Sigmoid colon (tissue), 6 donors: ENCODE measurements at regions not wholly inside any gene's neighbourhood (a gene's known extent, or its start where the extent isn't known, plus 50 kb on each side); places are given as distances from the start of the nearest gene placed in this dataset.
"Not testable (repeated sequence)": the region's sequence is repeated elsewhere in the genome, so short reads cannot be mapped to it uniquely, and the experiment has no call there.

Source experiments
- DNase-seq: peaks from one replicate; pipeline ENCODE4 v3.0.0-alpha.2; 2019
- H3K27ac ChIP-seq, 4 donors: fragments of 200-600 bp; sonication (generic); one replicate each; pipeline ENCODE4 v1.5.1; 2016 to 2019; ENCODE audit warnings: mild to moderate bottlenecking in 1 of 4
- H3K27me3 ChIP-seq, 3 donors: fragments of 200-600 bp; sonication (generic); one replicate each; pipeline ENCODE4 v1.5.1; 2019; ENCODE audit warnings: mild to moderate bottlenecking in 1 of 3
- H3K36me3 ChIP-seq, 4 donors: fragments of 200-600 bp; sonication (generic); one replicate each; pipeline ENCODE4 v1.5.1; 2016 to 2019
- H3K4me1 ChIP-seq, 4 donors: fragments of 200-600 bp; sonication (generic); one replicate each; pipeline ENCODE4 v1.5.1; 2017 to 2019
- H3K4me3 ChIP-seq, 4 donors: fragments of 200-600 bp; sonication (generic); one replicate each; pipeline ENCODE4 v1.5.1; 2017 to 2019; ENCODE audit warnings: mild to moderate bottlenecking in 2 of 4, moderate library complexity in 1 of 4
- H3K9me3 ChIP-seq, 4 donors: fragments of 200-600 bp in 3 of 4; sonication (generic) in 3 of 4; one replicate each; pipeline versions ENCODE4 v1.5.1 to v1.6.1; 2013 to 2019
- EP300 ChIP-seq, 4 donors: sonication (generic); formaldehyde crosslinking; IDR thresholded peaks; one replicate each; pipeline ENCODE4 v1.6.1; 2017; ENCODE audit warnings: antibody characterized with exemption in 4 of 4
- POLR2A ChIP-seq, 2 donors: fragments of 450-650 bp; IDR thresholded peaks; one replicate each; pipeline ENCODE4 v1.6.1; 2016; ENCODE audit warnings: antibody characterized with exemption in 2 of 2, mild to moderate bottlenecking in 2 of 2, moderate library complexity in 2 of 2
- POLR2AphosphoS5 ChIP-seq, 4 donors: sonication (generic); formaldehyde crosslinking; IDR thresholded peaks; one replicate each; pipeline ENCODE4 v1.6.1; 2017; ENCODE audit warnings: antibody characterized with exemption in 4 of 4
- WGBS, 2 donors: extraction: QIAGEN DNeasy Blood & Tissue Kit; methylation state at CpG; one replicate each; pipeline ENCODE4 v1.1.7; 2013; 5-methylcytosine and 5-hydroxymethylcytosine counted together
- intact Hi-C: fragments of 100-400 bp; cut with DNase I; formaldehyde crosslinking; loops from one replicate; pipeline ENCODE4 v1.15.1; 2023
- TF ChIP-seq, protein P1 (sequence below), 4 experiments: fragments of 450-650 bp in 3 of 4; fragments of 200-600 bp in 1 of 4; IDR thresholded peaks; one replicate each; pipeline ENCODE4 v1.5.1; 2016 to 2019; ENCODE audit warnings: antibody characterized with exemption in 4 of 4, mild to moderate bottlenecking in 3 of 4, moderate library complexity in 2 of 4
- donor health status: healthy with polysubstance abuse.
- donor health status: healthy.

GRCh38 chr5:63097286-63097685, 518.7 kb downstream of the LRRC70 start:
- H3K27ac ChIP-seq: no peak overlapping the region
- H3K27me3 ChIP-seq: no peaks in the 10 kb centered on the region
- no peak for DNase-seq
- no peaks in the 10 kb centered on the region for H3K4me1 ChIP-seq
- no peaks in the 10 kb centered on the region for H3K36me3 ChIP-seq
- intact Hi-C loops: no loop called here
- H3K4me3 ChIP-seq: no peak overlapping the region
- no peaks in the 10 kb centered on the region for H3K9me3 ChIP-seq
- 86 to 98% methylated on average over 1 of the region's 1 CpG for WGBS, 2 donors
- TF ChIP-seq, protein P1, sequence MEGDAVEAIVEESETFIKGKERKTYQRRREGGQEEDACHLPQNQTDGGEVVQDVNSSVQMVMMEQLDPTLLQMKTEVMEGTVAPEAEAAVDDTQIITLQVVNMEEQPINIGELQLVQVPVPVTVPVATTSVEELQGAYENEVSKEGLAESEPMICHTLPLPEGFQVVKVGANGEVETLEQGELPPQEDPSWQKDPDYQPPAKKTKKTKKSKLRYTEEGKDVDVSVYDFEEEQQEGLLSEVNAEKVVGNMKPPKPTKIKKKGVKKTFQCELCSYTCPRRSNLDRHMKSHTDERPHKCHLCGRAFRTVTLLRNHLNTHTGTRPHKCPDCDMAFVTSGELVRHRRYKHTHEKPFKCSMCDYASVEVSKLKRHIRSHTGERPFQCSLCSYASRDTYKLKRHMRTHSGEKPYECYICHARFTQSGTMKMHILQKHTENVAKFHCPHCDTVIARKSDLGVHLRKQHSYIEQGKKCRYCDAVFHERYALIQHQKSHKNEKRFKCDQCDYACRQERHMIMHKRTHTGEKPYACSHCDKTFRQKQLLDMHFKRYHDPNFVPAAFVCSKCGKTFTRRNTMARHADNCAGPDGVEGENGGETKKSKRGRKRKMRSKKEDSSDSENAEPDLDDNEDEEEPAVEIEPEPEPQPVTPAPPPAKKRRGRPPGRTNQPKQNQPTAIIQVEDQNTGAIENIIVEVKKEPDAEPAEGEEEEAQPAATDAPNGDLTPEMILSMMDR (IDR thresholded peaks at IDR 0.05): no peak
- no peak for TF ChIP-seq POLR2AphosphoS5 (IDR thresholded peaks at IDR 0.05)
- no peak for TF ChIP-seq EP300 (IDR thresholded peaks at IDR 0.05)

GRCh38 chr5:63094730-63095129, 516.1 kb downstream of the LRRC70 start:
- no peak for DNase-seq
- no peaks in the 10 kb centered on the region for H3K9me3 ChIP-seq
- TF ChIP-seq POLR2A (IDR thresholded peaks at IDR 0.05) (no peak), EP300 (IDR thresholded peaks at IDR 0.05) (no peak), POLR2AphosphoS5 (IDR thresholded peaks at IDR 0.05) (no peak)
- TF ChIP-seq, protein P1 (IDR thresholded peaks at IDR 0.05): no peak
- no peaks in the 10 kb centered on the region for H3K27me3 ChIP-seq
- intact Hi-C loops: no loop called here
- no peaks in the 10 kb centered on the region for H3K4me1 ChIP-seq
- H3K4me3 ChIP-seq: no peak overlapping the region
- H3K36me3 ChIP-seq: no peaks in the 10 kb centered on the region
- no peak overlapping the region for H3K27ac ChIP-seq
- 88 to 90% methylated on average over 6 of the region's 6 CpGs for WGBS, 2 donors

DNA sequence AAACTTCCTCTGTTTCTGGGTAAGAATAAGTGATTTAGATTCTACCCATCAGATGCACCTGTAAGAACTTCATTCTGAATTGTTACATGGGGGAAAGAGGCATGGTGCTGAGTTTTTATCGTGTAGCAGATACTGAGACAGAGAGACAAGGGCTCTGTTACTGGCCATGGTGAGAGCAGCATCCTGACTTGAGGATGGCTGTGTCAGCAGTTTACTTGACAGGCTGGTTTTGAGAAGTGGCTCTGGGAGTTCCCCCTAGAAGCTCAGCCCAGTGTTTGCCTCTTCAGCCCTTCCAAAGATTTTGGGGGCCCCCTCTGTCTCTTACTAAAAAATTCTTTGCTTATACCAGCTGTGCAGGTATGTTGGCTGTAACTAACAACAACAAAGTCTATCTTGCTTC, 510.5 kb downstream of the LRRC70 start:
- Histone ChIP-seq H3K4me3 (no peak overlapping the region), H3K27me3 (no peaks in the 10 kb centered on the region), H3K9me3 (no peaks in the 10 kb centered on the region), H3K4me1 (no peaks in the 10 kb centered on the region), H3K36me3 (no peaks in the 10 kb centered on the region), H3K27ac (no peak overlapping the region)
- TF ChIP-seq EP300 (IDR thresholded peaks at IDR 0.05): no peak
- TF ChIP-seq POLR2A (IDR thresholded peaks at IDR 0.05): no peak
- no peak for TF ChIP-seq POLR2AphosphoS5 (IDR thresholded peaks at IDR 0.05)
- TF ChIP-seq, protein P1 (IDR thresholded peaks at IDR 0.05): no peak
- intact Hi-C loops: no loop called here
- DNase-seq: no peak
- 79 to 84% methylated on average over 1 of the region's 1 CpG for WGBS, 2 donors

DNA sequence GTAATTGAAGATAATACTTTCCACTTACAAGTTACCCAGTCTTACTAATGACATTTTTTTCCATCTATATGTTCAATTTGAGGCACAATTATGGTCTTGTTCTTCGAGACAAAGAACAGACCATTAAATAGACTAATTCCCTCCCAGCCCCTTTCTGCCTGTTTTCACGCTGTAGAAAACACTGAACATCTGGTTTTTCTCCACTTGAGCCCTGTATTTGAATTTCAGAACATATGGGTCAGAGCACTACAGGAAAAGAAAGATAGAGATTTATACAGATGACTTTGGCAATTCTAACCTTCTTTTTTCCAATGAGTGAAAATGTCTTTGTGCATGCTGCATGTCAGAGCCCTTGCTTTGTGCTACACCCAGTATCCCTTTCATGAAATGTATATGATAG, 506.9 kb downstream of the LRRC70 start:
- H3K27me3 ChIP-seq: no peaks in the 10 kb centered on the region
- no peak overlapping the region for H3K27ac ChIP-seq
- H3K4me1 ChIP-seq: no peaks in the 10 kb centered on the region
- 31 to 66% methylated on average over 2 of the region's 2 CpGs for WGBS, 2 donors
- H3K4me3 ChIP-seq: no peak overlapping the region
- peaks cover 0 to 4% (median 0%) of the 10 kb centered on the region in 4 donors for H3K9me3 ChIP-seq
- intact Hi-C loops: no loop called here
- TF ChIP-seq POLR2A (IDR thresholded peaks at IDR 0.05): no peak
- TF ChIP-seq POLR2AphosphoS5 (IDR thresholded peaks at IDR 0.05): no peak
- TF ChIP-seq, protein P1 (IDR thresholded peaks at IDR 0.05): no peak
- TF ChIP-seq EP300 (IDR thresholded peaks at IDR 0.05): no peak
- no peaks in the 10 kb centered on the region for H3K36me3 ChIP-seq
- DNase-seq: no peak

GRCh38 chr5:63083689-63084088, 505.1 kb downstream of the LRRC70 start:
- H3K4me3 ChIP-seq, H3K4me1 ChIP-seq, H3K27me3 ChIP-seq, H3K36me3 ChIP-seq, DNase-seq, intact Hi-C loops, H3K27ac ChIP-seq, H3K9me3 ChIP-seq: not testable (repeated sequence)
- WGBS, 2 donors: 93 to 96% methylated on average over 22 of the region's 22 CpGs
